ENCODE measurements at regions not wholly inside any gene's neighbourhood (a gene's known extent, or its start where the extent isn't known, plus 50 kb on each side); places are given as distances from the start of the nearest gene placed in this dataset.

- TF ChIP-seq CTCF (IDR thresholded peaks at IDR 0.05) (no peak), EP300 (IDR thresholded peaks at IDR 0.05) (no peak), POLR2A (IDR thresholded peaks at IDR 0.05) (no peak), POLR2AphosphoS5 (IDR thresholded peaks at IDR 0.05) (no peak)
Observed at GRCh38 chr22:48429446-48430020, 1398.1 kb downstream of the BRD1 start.
